ENCODE measurements at regions not wholly inside any gene's neighbourhood (a gene's known extent, or its start where the extent isn't known, plus 50 kb on each side); places are given as distances from the start of the nearest gene placed in this dataset.

GRCh38 chr16:62321606-62322005, 285.4 kb upstream of the CDH8 start:
- TF ChIP-seq SIN3A (IDR thresholded peaks at IDR 0.05; ENCODE audit: borderline replicate concordance, insufficient read depth, low read depth, low read length) (no peak), CTCF (IDR thresholded peaks at IDR 0.05) (no peak), POLR2AphosphoS5 (IDR thresholded peaks at IDR 0.05; ENCODE audit: low read depth, low read length) (no peak), REST (IDR thresholded peaks at IDR 0.05; ENCODE audit: insufficient read depth in 1 of 2, low read depth in 2 of 2, low read length in 1 of 2) (no peak), TCF7L2 (IDR thresholded peaks at IDR 0.05; ENCODE audit: low read depth, low read length) (no peak)
- no peak for ATAC-seq
- ChIA-PET CTCF (no interaction called here), POLR2A (no interaction called here)
- BruUV-seq (replicated peaks): no TSS peak
- H3K27ac ChIP-seq (ENCODE audit: low read length): no peak overlapping the region
- in situ Hi-C loops (cut with HindIII; ENCODE audit: low pct_unique_long_range_greater_than_20kb, low sequenced_read_pairs): no loop called here
- intact Hi-C loops (cut with micrococcal nuclease; ENCODE audit: unreplicated experiment): no loop called here
- no peaks in the 10 kb centered on the region for H3K9me3 ChIP-seq (ENCODE audit: control insufficient read depth, insufficient read depth, low read depth, low read length)
- no peaks in the 10 kb centered on the region for H3K4me1 ChIP-seq (ENCODE audit: control insufficient read depth, insufficient read depth, low read length)
- DNase-seq (ENCODE audit: low read depth, low spot score): no peak
- H3K4me3 ChIP-seq (ENCODE audit: low read depth in 2 of 2, low read length in 2 of 2): no peak overlapping the region
- H3K36me3 ChIP-seq (ENCODE audit: control insufficient read depth, insufficient read depth, low read length): no peaks in the 10 kb centered on the region
- no peaks in the 10 kb centered on the region for H3K27me3 ChIP-seq (ENCODE audit: control insufficient read depth, insufficient read depth, low read length)

- BruUV-seq (replicated peaks): no TSS peak
- DNase-seq (ENCODE audit: low read depth, low spot score): no peak
- ChIA-PET POLR2A (no interaction called here), CTCF (no interaction called here)
- Histone ChIP-seq H3K4me1 (ENCODE audit: control insufficient read depth, insufficient read depth, low read length) (no peaks in the 10 kb centered on the region), H3K36me3 (ENCODE audit: control insufficient read depth, insufficient read depth, low read length) (no peaks in the 10 kb centered on the region), H3K27me3 (ENCODE audit: control insufficient read depth, insufficient read depth, low read length) (no peaks in the 10 kb centered on the region), H3K4me3 (ENCODE audit: low read depth in 2 of 2, low read length in 2 of 2) (peak overlapping the region in 1 of 2 experiments; percentile 15; a peak in 1 of 4 replicates), H3K27ac (ENCODE audit: low read length) (no peak overlapping the region), H3K9me3 (ENCODE audit: control insufficient read depth, insufficient read depth, low read depth, low read length) (no peaks in the 10 kb centered on the region)
- 0 out of 2 replicates have a peak, but pooled peaks have one; percentile 17 for ATAC-seq
- intact Hi-C loops (cut with micrococcal nuclease; ENCODE audit: unreplicated experiment) (no loop called here), in situ Hi-C loops (cut with HindIII; ENCODE audit: low pct_unique_long_range_greater_than_20kb, low sequenced_read_pairs) (no loop called here)
- TF ChIP-seq POLR2AphosphoS5 (IDR thresholded peaks at IDR 0.05; ENCODE audit: low read depth, low read length) (no peak), SIN3A (IDR thresholded peaks at IDR 0.05; ENCODE audit: borderline replicate concordance, insufficient read depth, low read depth, low read length) (no peak), TCF7L2 (IDR thresholded peaks at IDR 0.05; ENCODE audit: low read depth, low read length) (no peak), CTCF (IDR thresholded peaks at IDR 0.05) (no peak), REST (IDR thresholded peaks at IDR 0.05; ENCODE audit: insufficient read depth in 1 of 2, low read depth in 2 of 2, low read length in 1 of 2) (no peak)
Measured at GRCh38 chr16:62298600-62298999, 262.4 kb upstream of the CDH8 start.
